Hematopoietic multipotent progenitor cell treated with erythropoietin and hydrocortisone succinate and interleukin-3 and kit ligand, for 4 days (in vitro differentiated cells): ENCODE measurements at regions not wholly inside any gene's neighbourhood (a gene's known extent, or its start where the extent isn't known, plus 50 kb on each side); places are given as distances from the start of the nearest gene placed in this dataset.
"Not testable (repeated sequence)": the region's sequence is repeated elsewhere in the genome, so short reads cannot be mapped to it uniquely, and the experiment has no call there.

Source experiments
- DNase-seq: peaks from one replicate; pipeline ENCODE4 v3.0.0-alpha.2; 2015

DNA sequence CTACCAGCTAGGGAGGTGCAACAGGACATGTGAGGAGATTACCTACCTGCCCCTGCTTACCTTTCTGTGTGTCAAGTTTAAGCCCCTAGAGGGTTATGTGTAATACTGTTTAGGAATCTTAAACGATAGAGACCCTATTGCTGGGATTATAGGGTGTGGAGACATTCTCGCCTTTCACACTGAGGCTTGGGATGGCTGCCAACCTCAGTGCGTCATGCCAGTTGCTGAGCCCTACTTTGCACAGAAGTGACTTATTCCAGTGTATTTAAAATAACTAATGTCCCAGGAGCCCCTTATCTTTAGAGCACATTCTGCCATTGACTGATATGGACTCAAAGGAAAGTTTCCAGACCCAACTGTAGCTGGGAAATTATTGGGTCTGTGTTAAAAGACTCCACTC is 76.6 kb upstream of the XPA start:
- peak; percentile 70 for DNase-seq

DNA sequence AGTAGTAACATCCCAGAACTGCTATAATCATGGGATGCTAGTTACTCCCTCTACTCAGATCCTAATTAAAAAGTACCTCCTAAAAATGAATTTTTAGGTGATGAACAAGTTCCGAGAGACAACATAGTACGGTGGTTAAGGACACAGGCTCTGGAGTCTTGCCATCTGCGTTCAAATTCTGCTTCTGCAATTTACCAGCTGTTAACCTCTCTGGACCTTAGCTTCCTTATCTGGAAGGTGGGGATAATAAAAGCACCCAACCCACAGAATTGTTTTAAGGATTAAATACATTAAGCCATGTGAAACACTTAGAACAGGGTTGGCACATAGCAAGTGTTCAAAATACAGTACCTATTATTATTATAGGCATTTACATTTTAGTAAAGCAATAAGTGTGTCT is 77.5 kb upstream of the XPA start:
- no peak for DNase-seq

DNA sequence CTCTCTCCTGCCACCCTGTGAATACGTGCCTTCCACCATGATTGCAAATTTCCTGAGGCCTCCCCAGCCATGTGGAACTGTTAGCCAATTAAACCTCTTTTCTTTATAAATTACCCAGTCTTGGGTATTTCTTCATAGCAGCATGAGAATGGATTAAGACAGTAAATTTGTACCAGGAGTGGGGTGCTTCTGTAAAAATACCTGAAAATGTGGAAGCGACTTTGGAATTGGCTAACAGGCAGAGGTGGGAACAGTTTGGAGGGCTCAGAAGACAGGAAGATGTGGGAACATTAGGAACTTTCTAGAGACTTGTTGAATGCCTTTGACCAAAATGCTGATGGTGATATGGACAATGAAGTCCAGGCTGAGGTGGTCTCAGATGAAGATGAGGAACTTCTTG is 74.3 kb upstream of the FOXE1 start:
- DNase-seq = not testable (repeated sequence)

DNA sequence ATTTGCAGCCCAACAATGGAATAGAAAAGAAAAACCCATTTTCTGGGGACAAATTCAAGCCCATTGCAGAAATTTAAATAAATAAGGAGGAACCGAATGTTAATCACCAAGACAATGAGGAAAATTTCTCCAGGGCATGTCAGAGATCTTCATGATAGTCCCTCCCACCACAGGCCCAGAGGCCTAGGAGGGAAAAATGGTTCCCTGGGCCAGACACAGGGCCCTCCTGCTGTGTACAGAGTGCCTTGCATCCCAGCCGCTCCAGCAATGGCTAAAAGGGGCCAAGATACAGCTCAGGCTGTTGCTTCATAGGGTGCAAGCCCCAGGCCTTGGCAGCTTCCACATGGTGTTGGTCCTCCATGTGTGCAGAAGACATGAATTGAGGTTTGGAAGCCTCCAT is 73.4 kb upstream of the FOXE1 start:
- no peak for DNase-seq

DNA sequence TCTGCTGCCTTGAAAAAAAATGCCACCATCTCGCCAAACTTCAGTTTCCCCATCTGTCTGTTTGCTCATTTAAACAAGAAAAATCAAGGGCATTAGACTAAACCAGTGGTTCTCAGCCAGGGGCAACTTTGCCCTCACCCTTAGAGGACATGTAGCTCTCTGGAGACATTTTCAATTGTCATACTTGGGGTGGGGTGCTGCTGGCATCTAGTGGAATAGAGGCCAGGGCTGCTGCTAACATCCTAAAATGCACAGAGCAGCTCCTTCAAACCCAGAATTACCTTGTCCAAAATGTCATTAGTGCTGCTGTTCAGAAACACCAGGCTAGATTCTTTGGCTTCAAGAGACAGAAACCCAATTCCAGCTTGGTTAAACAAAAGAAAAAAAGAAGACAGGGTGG is 71.1 kb upstream of the FOXE1 start:
- DNase-seq = no peak

DNA sequence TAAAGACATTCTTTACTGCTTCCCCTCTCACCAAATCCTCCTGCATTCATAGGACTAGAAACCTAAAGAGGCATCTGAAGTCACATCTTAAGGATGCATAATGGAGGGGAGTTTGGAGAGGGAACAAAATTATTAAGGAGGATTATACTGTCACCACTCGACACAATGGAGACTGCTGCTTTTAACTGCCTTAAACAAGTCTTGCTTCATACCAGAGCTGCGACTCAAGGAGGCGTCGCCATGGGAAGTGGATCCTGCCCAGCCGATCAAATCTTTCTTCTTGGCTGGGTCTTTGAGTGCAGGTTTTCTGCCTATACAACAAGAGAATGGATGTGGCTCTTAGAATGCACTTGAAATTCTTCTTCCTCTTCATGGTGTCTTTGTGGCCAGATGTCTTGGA is 66.7 kb upstream of the FOXE1 start:
- DNase-seq = no peak

DNA sequence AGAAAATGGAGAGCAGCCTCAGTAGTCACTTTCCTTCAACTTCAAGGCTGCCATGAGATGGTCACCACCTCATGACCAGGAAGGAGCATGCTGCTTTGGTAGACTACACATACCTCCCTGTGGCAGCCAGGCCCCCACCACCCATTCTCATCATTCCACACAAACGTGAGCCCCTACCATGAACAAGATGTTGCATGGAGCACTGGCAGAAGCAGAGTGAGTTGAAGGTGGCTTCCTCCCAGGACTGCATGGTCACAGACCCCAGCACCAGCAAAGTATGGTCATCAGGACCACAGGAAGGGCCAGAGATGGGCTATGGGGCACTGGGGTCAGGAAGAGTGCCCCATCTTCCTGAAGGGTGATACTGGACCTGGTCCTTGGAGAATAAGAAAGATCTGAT is 65.5 kb upstream of the FOXE1 start:
- no peak for DNase-seq

DNA sequence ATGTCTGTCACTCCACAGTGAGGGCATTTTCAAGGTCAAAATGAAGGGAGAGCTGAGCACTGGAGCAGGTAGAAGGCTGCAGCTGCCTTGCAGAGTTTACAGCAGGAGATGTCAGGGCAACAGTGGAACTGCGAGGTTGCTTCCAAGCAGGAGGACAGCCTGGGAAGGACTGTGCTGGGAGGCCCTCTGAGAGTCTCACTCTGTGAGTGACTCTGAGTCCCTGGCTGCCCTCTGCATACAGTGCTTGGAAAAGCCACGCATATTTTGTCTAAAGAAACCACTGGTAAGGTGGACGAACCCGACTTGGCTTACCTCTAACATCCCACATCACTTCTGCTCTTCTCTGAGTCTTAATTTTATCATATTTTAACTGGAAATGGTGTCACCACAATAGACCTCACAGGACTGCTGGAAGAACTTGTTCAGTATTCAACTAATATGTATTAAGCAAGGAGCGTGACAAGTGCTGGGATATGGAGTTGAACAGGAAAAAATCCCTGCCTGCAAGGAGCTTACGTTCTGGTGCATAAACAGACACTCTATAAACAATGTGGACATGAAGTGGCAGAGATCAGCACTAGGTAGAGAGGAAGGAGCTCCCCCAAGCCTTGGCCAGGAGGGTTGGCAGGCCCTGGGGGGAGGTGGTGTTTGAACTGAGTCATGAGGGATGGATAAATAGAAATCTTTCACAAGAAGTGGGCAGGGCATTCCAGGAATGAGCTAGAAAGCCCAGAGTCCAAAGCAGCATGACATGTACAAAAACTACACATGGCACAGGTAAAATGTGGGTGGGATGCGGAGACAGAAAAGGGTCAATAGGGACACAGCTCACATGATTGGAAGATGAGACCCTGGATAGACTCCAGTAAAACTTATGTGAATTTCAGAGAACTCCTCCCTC is 64.0 kb upstream of the FOXE1 start:
- DNase-seq = no peak

DNA sequence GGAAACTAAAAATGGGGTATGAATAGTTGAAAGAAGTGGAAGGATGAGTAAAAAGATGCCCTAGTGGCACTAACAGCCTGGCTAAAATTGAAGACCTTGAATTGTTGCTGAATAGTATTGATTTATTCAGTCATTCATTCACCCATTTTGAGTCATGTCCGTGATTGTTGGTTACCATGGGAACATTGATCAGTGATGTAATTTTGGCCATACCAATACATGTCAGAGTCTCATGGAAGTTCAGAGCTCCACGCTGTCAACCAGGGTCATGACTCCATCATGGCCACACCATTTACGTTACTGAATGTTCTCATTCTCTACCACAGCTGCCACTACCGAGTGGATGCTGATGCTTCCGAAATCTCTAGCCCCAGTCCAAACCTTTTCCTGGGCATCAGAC is 62.5 kb upstream of the FOXE1 start:
- no peak for DNase-seq

DNA sequence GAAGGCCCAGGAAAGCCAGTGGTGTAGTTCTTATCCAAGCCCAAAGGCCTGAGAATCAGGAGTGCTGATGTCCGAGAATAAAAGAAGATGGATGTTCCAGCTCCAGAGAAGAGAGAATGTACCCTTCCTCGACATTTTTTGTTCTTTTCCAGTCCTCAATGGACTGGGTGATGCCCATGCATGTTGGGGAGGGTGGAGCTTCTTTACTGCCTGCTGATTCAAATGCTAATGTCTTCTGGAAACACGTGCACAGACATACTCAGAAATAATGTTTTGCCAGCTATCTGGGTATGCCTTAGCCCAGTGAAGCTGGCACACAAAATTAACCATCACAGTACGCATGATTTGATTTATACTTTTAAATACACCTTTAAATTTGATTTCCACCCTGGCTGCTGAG is 61.5 kb upstream of the FOXE1 start:
- no peak for DNase-seq

DNA sequence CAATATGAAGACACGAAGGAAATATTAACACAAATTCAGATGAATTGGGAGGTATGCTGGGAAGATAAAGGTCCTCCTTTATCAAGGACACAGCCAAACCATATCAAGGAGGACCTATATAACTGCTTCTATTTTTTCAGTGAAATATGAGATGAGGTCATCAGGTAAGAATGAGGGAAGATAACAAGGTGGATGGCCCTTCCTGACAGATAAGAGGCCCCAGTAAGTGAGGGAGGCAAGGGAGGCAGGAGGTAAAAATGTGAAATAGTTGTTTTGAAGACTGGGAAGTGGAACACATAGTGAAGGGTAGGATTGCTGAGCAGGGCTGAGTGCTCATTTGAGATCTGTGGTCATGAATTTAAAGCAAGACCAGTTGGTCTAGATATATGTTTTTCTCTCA is 60.0 kb upstream of the FOXE1 start:
- DNase-seq = no peak

DNA sequence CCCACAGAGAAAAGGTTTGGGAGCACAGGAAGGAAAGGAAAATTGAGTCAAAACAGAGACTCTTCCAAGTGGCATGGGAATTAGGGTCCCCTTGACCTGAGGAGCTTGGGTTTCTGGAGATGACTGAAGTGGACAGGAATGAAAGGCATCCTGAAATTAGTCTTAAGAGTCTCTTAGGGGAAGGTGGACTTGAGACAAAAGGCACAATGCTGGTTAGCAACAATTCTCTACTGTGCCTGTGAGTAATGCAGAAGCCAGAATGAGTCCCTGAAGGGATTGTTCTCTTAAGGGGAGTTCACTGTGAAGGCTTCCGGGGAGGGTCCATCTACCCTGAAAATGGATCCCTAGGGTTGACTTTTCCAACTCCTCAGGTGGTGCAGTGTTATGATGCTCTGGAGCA is 58.4 kb upstream of the FOXE1 start:
- no peak for DNase-seq

DNA sequence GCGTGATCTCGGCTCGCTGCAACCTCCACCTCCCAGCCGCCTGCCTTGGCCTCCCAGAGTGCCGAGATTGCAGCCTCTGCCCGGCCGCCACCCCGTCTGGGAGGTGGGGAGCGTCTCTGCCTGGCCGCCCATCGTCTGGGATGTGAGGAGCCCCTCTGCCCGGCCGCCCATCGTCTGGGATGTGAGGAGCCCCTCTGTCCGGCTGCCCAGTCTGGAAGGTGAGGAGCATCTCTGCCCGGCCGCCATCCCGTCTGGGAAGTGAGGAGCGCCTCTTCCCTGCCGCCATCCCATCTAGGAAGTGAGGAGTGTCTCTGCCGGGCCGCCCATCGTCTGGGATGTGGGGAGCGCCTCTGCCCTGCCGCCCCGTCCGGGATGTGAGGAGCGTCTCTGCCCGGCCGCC is 56.9 kb upstream of the FOXE1 start:
- not testable (repeated sequence) for DNase-seq

DNA sequence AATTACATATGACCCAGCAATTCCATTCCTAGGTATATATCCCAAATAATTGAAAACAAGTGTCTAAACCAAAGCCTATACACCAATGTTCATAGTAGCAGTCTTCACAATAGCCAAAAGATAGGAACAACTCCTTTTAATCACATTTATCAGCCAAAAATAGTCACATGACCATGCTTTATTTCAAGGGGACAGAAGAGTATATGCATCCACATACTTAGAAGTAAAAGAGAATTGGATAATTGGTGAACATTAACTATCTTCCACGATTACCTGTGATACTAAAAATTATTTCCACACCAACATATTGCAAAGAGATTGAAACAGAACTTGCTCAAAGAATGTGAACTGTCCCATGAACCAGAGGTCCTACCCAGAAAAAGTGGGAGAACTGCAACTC is 51.8 kb upstream of the FOXE1 start:
- no peak for DNase-seq

DNA sequence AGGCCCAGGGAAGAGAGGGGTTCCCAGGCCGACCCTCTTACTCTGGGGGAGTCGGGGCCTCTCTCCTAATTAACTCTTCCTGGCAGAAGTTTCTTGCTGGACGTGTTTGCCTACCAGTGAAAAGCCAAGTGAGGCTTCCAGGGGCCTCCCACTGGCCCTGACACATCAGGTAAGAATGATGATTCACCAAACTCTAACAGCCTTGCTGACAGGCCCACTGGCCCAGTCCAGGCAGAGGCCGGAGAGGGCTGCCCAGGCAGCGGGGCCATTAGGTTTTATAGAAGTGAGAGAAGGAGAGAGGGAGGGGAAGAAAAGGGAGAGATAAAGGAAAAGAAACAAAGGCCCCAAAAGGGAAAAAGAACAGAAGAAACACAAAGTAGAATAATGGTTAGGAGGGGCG is 50.8 kb upstream of the FOXE1 start:
- DNase-seq = no peak

DNA sequence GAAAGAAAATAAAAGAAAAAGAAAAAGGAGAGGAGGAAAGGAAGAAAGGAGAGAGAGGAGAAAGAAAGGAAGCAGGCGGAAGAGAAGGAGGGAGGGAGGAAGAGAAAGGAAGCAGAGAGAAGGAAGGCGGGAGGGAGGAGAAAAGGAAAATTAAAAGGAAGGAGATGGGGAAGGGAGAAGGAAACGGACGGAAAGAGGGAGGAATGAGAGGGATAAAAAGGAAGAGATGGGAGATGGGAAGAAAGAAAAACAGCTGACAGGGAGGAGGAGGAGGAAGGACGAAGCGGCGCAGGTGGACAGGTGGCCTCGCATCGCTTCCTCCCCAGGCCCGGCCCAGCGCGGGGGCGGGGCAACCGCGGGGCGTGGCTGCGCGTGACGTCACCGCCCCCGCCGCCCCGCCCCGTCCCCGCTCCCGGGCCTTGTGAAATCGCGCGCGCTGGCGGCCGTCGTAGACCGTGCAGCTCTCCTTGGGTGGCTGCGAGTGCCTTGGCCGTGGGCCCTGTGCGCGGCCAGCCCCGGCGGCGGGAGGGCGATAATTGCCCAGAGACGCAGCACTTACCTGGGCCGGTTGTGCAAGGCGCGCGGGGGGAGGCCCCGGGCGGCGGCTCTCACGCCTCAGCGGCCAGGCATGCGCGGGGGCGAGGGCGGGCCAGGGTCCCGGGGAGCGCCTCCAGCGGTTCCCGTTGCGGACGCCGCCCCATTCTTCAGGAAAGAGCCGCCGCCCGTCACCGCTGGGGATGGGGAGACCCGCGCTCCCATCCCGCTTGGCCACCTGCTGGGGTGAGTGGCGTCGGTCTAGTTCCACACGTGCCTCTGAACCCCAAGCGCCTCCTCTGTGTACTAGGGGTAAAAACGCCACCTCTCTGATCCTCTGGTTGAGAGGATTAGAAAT is 49.6 kb upstream of the FOXE1 start:
- DNase-seq = peak; percentile 80
